BJ (cell line): ENCODE measurements at regions not wholly inside any gene's neighbourhood (a gene's known extent, or its start where the extent isn't known, plus 50 kb on each side); places are given as distances from the start of the nearest gene placed in this dataset.

ENCODE experiments used
- CTCF ChIA-PET: fragments of 350-600 bp; formaldehyde crosslinking; extraction: SDS; loops from one replicate; lab custom pipeline; 2021; ENCODE audit warnings: antibody characterized with exemption, inconsistent platforms; lab: Yijun Ruan, JAX
- POLR2A ChIA-PET: fragments of 300-600 bp; sonication (Branson Sonifier 250); formaldehyde crosslinking; extraction: SDS; loops from one replicate; lab custom pipeline; 2021; ENCODE audit warnings: antibody characterized with exemption; lab: Charles Lee
- DNase-seq: peaks from one replicate; pipeline ENCODE4 v3.0.0-alpha.2; 2011; ENCODE audit warnings: low read depth
- H3K27me3 ChIP-seq: 2 replicates; pipeline ENCODE4 v1.6.0; 2011; ENCODE audit warnings: low read length; ENCODE audit not compliant: control insufficient read depth, insufficient read depth
- H3K36me3 ChIP-seq: 2 replicates; pipeline ENCODE4 v1.5.1; 2011; ENCODE audit warnings: low read length; ENCODE audit not compliant: control insufficient read depth, insufficient read depth
- H3K4me3 ChIP-seq: 2 replicates; pipeline ENCODE4 v1.5.1; 2011; ENCODE audit warnings: low read depth, mild to moderate bottlenecking, control low read depth, low read length
- CTCF ChIP-seq: IDR thresholded peaks from 2 replicates; pipeline ENCODE4 v1.5.1; 2011; ENCODE audit warnings: low read depth, mild to moderate bottlenecking, control low read depth, inconsistent platforms, low read length, moderate library complexity; ENCODE audit not compliant: insufficient read depth

DNA sequence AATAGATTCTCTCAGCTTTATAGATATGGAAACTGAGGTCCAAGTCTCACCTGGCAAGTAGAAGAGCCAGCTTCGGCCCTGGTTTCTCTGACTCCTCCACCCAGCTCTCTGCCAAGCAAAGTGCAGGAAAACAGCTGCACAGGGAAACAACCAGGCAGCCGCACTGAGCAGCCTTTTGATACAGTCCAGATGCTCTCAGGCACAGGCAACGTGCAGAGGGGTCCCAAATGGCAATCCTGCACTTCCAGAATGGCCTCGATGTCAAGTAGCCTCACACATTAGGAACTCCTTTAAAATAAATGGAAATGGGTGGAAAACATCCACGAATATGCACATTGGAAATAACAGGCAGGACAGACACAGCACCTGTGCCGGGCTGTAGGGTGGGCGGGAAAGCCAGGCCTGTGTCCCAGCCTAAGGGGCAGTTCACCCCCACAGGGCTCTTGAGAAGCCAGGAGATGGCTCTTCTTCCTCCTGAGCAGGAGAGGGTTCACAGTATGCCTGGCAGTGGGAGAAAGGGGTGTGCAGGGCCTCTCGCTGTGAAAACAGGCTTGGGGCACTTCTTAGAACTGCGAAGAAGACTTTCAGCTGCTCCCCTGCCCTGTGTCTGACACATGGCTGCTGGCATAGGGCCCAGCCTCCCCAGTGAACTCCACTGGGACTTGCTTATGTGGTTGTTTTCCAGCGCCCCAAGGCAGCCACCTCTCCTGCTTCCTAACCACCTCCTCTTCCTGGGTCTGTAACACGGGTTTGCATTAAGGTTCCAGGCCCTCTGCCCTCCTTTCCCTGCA lies 63.9 kb upstream of the TUBA3E start:
- peaks cover 2% of the 10 kb centered on the region for H3K27me3 ChIP-seq
- TF ChIP-seq CTCF: no peak
- H3K4me3 ChIP-seq: no peak overlapping the region
- POLR2A ChIA-PET: no interaction called here
- CTCF ChIA-PET: interaction anchor here (0.6 kb wide), 1 partner anchor 19 kb away, joined by 3 read pairs; no protein-coding TSS in a partner anchor
- DNase-seq: no peak
- H3K36me3 ChIP-seq: no peaks in the 10 kb centered on the region

GRCh38 chr2:130261099-130261498 lies 62.9 kb upstream of the TUBA3E start:
- CTCF ChIA-PET: no interaction called here
- H3K36me3 ChIP-seq: no peaks in the 10 kb centered on the region
- no peak for TF ChIP-seq CTCF
- H3K4me3 ChIP-seq: no peak overlapping the region
- peaks cover 2% of the 10 kb centered on the region for H3K27me3 ChIP-seq
- DNase-seq: no peak
- POLR2A ChIA-PET: no interaction called here

- no peak for TF ChIP-seq CTCF
- H3K4me3 ChIP-seq: no peak overlapping the region
- no peaks in the 10 kb centered on the region for H3K36me3 ChIP-seq
- no peak for DNase-seq
- CTCF ChIA-PET: no interaction called here
- peaks cover 2% of the 10 kb centered on the region for H3K27me3 ChIP-seq
- POLR2A ChIA-PET: no interaction called here
These were observed 61.4 kb upstream of the TUBA3E start for GRCh38 chr2:130259594-130259993.

- POLR2A ChIA-PET: no interaction called here
- Histone ChIP-seq H3K27me3 (peaks cover 2% of the 10 kb centered on the region), H3K36me3 (no peaks in the 10 kb centered on the region), H3K4me3 (no peak overlapping the region)
- DNase-seq: no peak
- TF ChIP-seq CTCF: no peak
- CTCF ChIA-PET: no interaction called here
These were observed 60.1 kb upstream of the TUBA3E start for GRCh38 chr2:130258356-130258755.

DNA sequence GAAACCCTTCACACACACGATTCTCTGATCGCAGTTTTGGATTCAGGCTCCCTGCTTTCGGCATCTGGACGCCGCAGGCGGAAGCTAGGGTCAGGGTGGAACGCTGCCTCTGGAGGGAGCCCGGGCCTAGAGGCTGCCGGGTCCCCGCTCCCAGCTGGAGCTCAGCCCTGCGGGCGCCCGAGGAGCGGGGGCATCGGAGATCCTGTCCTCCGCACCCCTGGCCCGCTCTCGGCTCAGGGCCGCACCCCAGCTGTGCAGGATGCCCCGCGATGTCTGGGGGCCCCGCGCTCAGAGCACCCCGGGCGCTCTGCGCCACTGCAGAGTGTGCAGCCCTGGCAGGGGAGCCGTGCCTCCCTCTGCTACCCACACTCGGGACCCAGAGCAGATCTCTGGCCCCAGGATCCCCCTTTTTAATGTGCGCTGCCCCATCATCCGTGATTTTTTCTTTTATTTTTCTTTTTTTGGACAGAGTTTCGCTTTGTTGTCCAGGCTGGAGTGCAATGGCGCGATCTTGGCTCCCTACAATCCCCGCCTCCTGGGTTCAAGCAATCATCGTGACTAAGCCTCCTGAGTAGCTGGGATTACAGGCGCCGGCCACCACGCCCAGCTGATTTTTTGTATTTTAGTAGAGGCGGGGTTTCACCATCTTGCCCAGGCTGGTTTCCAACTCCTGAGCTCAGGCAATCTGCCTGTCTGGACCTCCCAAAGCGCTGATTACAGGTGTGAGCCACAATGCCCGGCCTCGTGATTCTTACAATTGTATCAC lies 54.8 kb upstream of the TUBA3E start:
- no peaks in the 10 kb centered on the region for H3K36me3 ChIP-seq
- peak overlapping the region; percentile 29 for H3K4me3 ChIP-seq
- ChIA-PET POLR2A (no interaction called here), CTCF (interaction anchor here (1.7 kb wide), 1 partner anchor 10 kb away, joined by 5 read pairs; no protein-coding TSS in a partner anchor)
- no peak for DNase-seq
- peak; percentile 13; the same call in 1 of the 2 replicates for TF ChIP-seq CTCF
- H3K27me3 ChIP-seq: peaks cover 3% of the 10 kb centered on the region
